ENCODE measurements at regions not wholly inside any gene's neighbourhood (a gene's known extent, or its start where the extent isn't known, plus 50 kb on each side); places are given as distances from the start of the nearest gene placed in this dataset.

DNA sequence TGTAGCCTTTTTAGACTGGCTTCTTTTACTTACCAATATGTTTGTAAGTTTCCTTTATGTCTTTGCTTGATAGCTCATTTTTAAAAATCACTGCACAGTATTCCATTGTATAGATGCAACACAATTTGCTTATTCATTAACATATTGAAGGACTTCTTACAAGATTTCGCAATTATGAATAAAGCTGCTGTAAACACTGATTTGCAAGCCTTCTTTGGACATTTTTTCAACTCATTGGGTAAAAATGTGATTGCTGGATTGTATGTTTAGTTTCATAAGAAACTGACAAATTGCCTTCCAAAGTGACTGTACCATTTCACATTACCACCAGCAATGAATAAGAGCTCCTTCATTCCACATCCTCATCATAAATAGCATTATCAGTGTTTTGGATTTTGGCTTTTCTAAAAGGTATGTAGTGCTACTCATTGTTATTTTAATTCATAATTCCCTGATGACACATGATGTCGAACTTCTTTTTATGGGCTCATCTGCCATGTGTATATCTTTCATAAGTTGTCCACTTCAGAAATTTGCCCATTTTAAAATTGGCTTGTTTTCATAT, 80.7 kb downstream of the TFAP2B start:
- TF ChIP-seq, protein P1, sequence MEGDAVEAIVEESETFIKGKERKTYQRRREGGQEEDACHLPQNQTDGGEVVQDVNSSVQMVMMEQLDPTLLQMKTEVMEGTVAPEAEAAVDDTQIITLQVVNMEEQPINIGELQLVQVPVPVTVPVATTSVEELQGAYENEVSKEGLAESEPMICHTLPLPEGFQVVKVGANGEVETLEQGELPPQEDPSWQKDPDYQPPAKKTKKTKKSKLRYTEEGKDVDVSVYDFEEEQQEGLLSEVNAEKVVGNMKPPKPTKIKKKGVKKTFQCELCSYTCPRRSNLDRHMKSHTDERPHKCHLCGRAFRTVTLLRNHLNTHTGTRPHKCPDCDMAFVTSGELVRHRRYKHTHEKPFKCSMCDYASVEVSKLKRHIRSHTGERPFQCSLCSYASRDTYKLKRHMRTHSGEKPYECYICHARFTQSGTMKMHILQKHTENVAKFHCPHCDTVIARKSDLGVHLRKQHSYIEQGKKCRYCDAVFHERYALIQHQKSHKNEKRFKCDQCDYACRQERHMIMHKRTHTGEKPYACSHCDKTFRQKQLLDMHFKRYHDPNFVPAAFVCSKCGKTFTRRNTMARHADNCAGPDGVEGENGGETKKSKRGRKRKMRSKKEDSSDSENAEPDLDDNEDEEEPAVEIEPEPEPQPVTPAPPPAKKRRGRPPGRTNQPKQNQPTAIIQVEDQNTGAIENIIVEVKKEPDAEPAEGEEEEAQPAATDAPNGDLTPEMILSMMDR (IDR thresholded peaks at IDR 0.05; ENCODE audit: borderline replicate concordance, extremely low read depth, insufficient read depth) = no peak
- Histone ChIP-seq H3K27ac (ENCODE audit: low read depth in 2 of 2, low read length in 2 of 2) (no peak overlapping the region), H3K27me3 (ENCODE audit: control insufficient read depth, insufficient read depth, low read length) (no peaks in the 10 kb centered on the region), H3K9ac (ENCODE audit: low read length in 3 of 3) (no peak overlapping the region), H3K4me3 (ENCODE audit: low read length in 3 of 3) (no peak overlapping the region), H3K9me3 (ENCODE audit: control insufficient read depth in 2 of 3, insufficient read depth in 1 of 3, low read length in 3 of 3) (no peaks in the 10 kb centered on the region), H3K36me3 (ENCODE audit: control insufficient read depth in 2 of 3, insufficient read depth in 3 of 3, low read length in 3 of 3) (no peaks in the 10 kb centered on the region), H3K4me1 (ENCODE audit: control insufficient read depth in 2 of 3, insufficient read depth in 2 of 3, low read depth in 1 of 3, low read length in 3 of 3) (no peaks in the 10 kb centered on the region)
- FAIRE-seq (no peak), DNase-seq (no peak)
- intact Hi-C loops (cut with DNase I) = no loop called here

DNA sequence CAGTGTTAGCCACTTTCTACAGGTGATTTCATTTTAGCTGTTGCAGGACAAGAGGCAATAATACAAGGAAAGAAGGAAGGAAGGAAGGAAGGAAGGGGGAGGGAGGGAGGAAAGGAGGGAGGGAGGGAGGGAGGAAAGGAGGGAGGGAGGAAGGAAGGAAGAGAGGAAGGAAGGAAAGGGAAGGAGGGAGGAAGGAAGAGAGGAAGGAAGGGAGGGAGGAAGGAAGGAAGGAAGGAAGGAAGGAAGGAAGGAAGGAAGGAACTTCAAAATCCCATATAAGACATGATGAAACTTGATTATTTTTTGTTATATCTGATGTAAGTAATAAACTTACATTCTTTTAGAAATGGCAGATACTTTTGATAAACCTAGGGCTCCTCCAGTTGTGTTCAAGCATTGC, 83.6 kb downstream of the TFAP2B start:
- Histone ChIP-seq H3K4me1 (ENCODE audit: control insufficient read depth in 2 of 3, insufficient read depth in 2 of 3, low read depth in 1 of 3, low read length in 3 of 3) (no peaks in the 10 kb centered on the region), H3K4me3 (ENCODE audit: low read length in 3 of 3) (no peak overlapping the region), H3K27me3 (ENCODE audit: control insufficient read depth, insufficient read depth, low read length) (no peaks in the 10 kb centered on the region), H3K36me3 (ENCODE audit: control insufficient read depth in 2 of 3, insufficient read depth in 3 of 3, low read length in 3 of 3) (no peaks in the 10 kb centered on the region), H3K27ac (ENCODE audit: low read depth in 2 of 2, low read length in 2 of 2) (no peak overlapping the region), H3K9me3 (ENCODE audit: control insufficient read depth in 2 of 3, insufficient read depth in 1 of 3, low read length in 3 of 3) (no peaks in the 10 kb centered on the region), H3K9ac (ENCODE audit: low read length in 3 of 3) (no peak overlapping the region)
- intact Hi-C loops (cut with DNase I) = no loop called here
- FAIRE-seq (no peak), DNase-seq (no peak)
- TF ChIP-seq, protein P1 (IDR thresholded peaks at IDR 0.05; ENCODE audit: borderline replicate concordance, extremely low read depth, insufficient read depth) = no peak

DNA sequence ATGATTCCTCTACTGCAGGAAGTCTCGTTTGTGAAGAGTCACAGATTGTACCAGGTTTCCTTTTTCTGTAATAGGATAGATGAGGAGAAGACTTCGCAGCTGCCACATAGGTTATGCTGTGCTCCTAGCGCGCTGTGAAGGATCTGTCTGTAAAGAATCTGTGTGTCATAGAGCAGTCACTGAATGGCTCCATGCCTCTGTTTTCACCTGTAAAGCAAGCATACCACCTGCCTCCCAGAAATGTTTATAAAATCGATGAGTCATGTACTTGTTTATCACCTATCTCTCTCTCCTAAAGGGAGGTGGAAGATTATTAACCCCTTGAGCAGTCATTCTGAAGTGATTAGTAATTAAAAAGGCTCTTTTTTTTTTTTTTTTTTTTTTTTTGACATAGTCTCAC, 86.6 kb downstream of the TFAP2B start:
- no peak overlapping the region for H3K4me3 ChIP-seq (ENCODE audit: low read length in 3 of 3)
- TF ChIP-seq, protein P1 (IDR thresholded peaks at IDR 0.05; ENCODE audit: borderline replicate concordance, extremely low read depth, insufficient read depth) = no peak
- H3K36me3 ChIP-seq (ENCODE audit: control insufficient read depth in 2 of 3, insufficient read depth in 3 of 3, low read length in 3 of 3) = no peaks in the 10 kb centered on the region
- H3K4me1 ChIP-seq (ENCODE audit: control insufficient read depth in 2 of 3, insufficient read depth in 2 of 3, low read depth in 1 of 3, low read length in 3 of 3) = no peaks in the 10 kb centered on the region
- no peaks in the 10 kb centered on the region for H3K27me3 ChIP-seq (ENCODE audit: control insufficient read depth, insufficient read depth, low read length)
- intact Hi-C loops (cut with DNase I) = no loop called here
- H3K9me3 ChIP-seq (ENCODE audit: control insufficient read depth in 2 of 3, insufficient read depth in 1 of 3, low read length in 3 of 3) = no peaks in the 10 kb centered on the region
- no peak overlapping the region for H3K27ac ChIP-seq (ENCODE audit: low read depth in 2 of 2, low read length in 2 of 2)
- no peak for FAIRE-seq
- no peak overlapping the region for H3K9ac ChIP-seq (ENCODE audit: low read length in 3 of 3)
- DNase-seq = no peak

DNA sequence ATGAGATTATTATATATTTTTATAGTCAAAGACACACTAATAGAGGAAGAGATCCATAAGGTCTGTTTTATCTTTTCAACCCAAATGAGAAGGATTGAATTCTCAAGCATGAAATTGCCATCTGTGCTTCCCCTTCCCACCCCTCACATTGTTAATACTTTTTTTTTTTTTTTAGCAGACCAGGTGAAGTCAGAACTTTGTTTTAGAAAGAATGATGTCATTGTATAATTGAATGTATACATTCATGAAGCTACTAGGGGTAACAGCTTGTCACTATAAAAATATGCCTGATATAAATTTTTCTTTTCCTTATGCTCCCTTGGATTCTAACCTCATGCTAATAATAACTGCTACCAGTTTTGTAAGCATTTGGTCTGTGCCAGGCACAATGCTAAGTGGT, 88.9 kb downstream of the TFAP2B start:
- TF ChIP-seq, protein P1 (IDR thresholded peaks at IDR 0.05; ENCODE audit: borderline replicate concordance, extremely low read depth, insufficient read depth) = no peak
- Histone ChIP-seq H3K9me3 (ENCODE audit: control insufficient read depth in 2 of 3, insufficient read depth in 1 of 3, low read length in 3 of 3) (no peaks in the 10 kb centered on the region), H3K9ac (ENCODE audit: low read length in 3 of 3) (no peak overlapping the region), H3K36me3 (ENCODE audit: control insufficient read depth in 2 of 3, insufficient read depth in 3 of 3, low read length in 3 of 3) (no peaks in the 10 kb centered on the region), H3K4me1 (ENCODE audit: control insufficient read depth in 2 of 3, insufficient read depth in 2 of 3, low read depth in 1 of 3, low read length in 3 of 3) (no peaks in the 10 kb centered on the region), H3K4me3 (ENCODE audit: low read length in 3 of 3) (no peak overlapping the region), H3K27ac (ENCODE audit: low read depth in 2 of 2, low read length in 2 of 2) (no peak overlapping the region), H3K27me3 (ENCODE audit: control insufficient read depth, insufficient read depth, low read length) (no peaks in the 10 kb centered on the region)
- DNase-seq (no peak), FAIRE-seq (no peak)
- intact Hi-C loops (cut with DNase I) = no loop called here

All from kidney (tissue), 13 donors.